WERI-Rb-1 (cell line): ENCODE measurements at regions not wholly inside any gene's neighbourhood (a gene's known extent, or its start where the extent isn't known, plus 50 kb on each side); places are given as distances from the start of the nearest gene placed in this dataset.
A peak's percentile ranks its signal among the peaks of the same experiment; 100 is the strongest.

Source experiments
- DNase-seq: peaks from one replicate; pipeline ENCODE4 v3.0.0-alpha.2; 2020
- H3K27ac ChIP-seq: fragments of 250-450 bp; sonication (Bioruptor Pico); 2 replicates; pipeline ENCODE4 v1.5.1; 2020; ENCODE audit warnings: mild to moderate bottlenecking, moderate library complexity
- H3K27me3 ChIP-seq: fragments of 250-450 bp; sonication (Bioruptor Pico); 2 replicates; pipeline ENCODE4 v1.5.1; 2021; ENCODE audit warnings: mild to moderate bottlenecking, low read depth, moderate library complexity; ENCODE audit not compliant: insufficient read depth, severe bottlenecking
- H3K36me3 ChIP-seq: fragments of 250-450 bp; sonication (Bioruptor Pico); 2 replicates; pipeline ENCODE4 v1.5.1; 2020; ENCODE audit warnings: mild to moderate bottlenecking, moderate library complexity
- H3K4me3 ChIP-seq: 2 replicates; pipeline ENCODE4 v1.5.1; 2011; ENCODE audit warnings: low read depth, mild to moderate bottlenecking, control low read depth, low read length
- H3K9me3 ChIP-seq: fragments of 250-450 bp; sonication (Bioruptor Pico); 2 replicates; pipeline ENCODE4 v1.5.1; 2021; ENCODE audit warnings: mild to moderate bottlenecking, moderate library complexity; ENCODE audit not compliant: severe bottlenecking
- CTCF ChIP-seq: IDR thresholded peaks from 2 replicates; pipeline ENCODE4 v1.5.1; 2011; ENCODE audit warnings: low read depth, mild to moderate bottlenecking, control low read depth, inconsistent platforms, low read length

GRCh38 chr15:97210277-97210676 lies 750.2 kb upstream of the ARRDC4 start:
- DNase-seq: no peak
- H3K27ac ChIP-seq: no peak overlapping the region

GRCh38 chr15:97215629-97216028 lies 744.9 kb upstream of the ARRDC4 start:
- H3K27me3 ChIP-seq: peaks cover 39% of the 10 kb centered on the region
- H3K4me3 ChIP-seq: no peak overlapping the region
- no peak overlapping the region for H3K27ac ChIP-seq
- no peaks in the 10 kb centered on the region for H3K36me3 ChIP-seq
- no peaks in the 10 kb centered on the region for H3K9me3 ChIP-seq
- DNase-seq: no peak
- TF ChIP-seq CTCF: no peak

More at GRCh38 chr15:97210277-97210676, 750.2 kb upstream of the ARRDC4 start:
- no peaks in the 10 kb centered on the region for H3K36me3 ChIP-seq
- peaks cover 19% of the 10 kb centered on the region for H3K27me3 ChIP-seq
- H3K9me3 ChIP-seq: no peaks in the 10 kb centered on the region
- no peak overlapping the region for H3K4me3 ChIP-seq
- TF ChIP-seq CTCF: no peak

- no peak overlapping the region for H3K4me3 ChIP-seq
- no peaks in the 10 kb centered on the region for H3K36me3 ChIP-seq
- peaks cover 5% of the 10 kb centered on the region for H3K9me3 ChIP-seq
- peaks cover 34% of the 10 kb centered on the region for H3K27me3 ChIP-seq
- no peak for TF ChIP-seq CTCF
- no peak for DNase-seq
- no peak overlapping the region for H3K27ac ChIP-seq
These were observed 736.3 kb upstream of the ARRDC4 start for GRCh38 chr15:97224191-97224641.

- Histone ChIP-seq H3K4me3 (no peak overlapping the region), H3K9me3 (peaks cover 4% of the 10 kb centered on the region), H3K27me3 (peaks cover 59% of the 10 kb centered on the region), H3K36me3 (no peaks in the 10 kb centered on the region), H3K27ac (no peak overlapping the region)
- TF ChIP-seq CTCF: peak; percentile 68
- peak; percentile 31 for DNase-seq
These were observed 725.5 kb upstream of the ARRDC4 start for GRCh38 chr15:97234851-97235610.

GRCh38 chr15:97235611-97235985 lies 724.9 kb upstream of the ARRDC4 start:
- H3K27me3 ChIP-seq: peaks cover 60% of the 10 kb centered on the region
- H3K27ac ChIP-seq: no peak overlapping the region
- no peak for DNase-seq
- no peak overlapping the region for H3K4me3 ChIP-seq
- no peaks in the 10 kb centered on the region for H3K36me3 ChIP-seq
- H3K9me3 ChIP-seq: peaks cover 4% of the 10 kb centered on the region
- no peak for TF ChIP-seq CTCF

GRCh38 chr15:97236140-97236539 lies 724.4 kb upstream of the ARRDC4 start:
- no peak for TF ChIP-seq CTCF
- H3K36me3 ChIP-seq: no peaks in the 10 kb centered on the region
- H3K27me3 ChIP-seq: peaks cover 60% of the 10 kb centered on the region
- peaks cover 4% of the 10 kb centered on the region for H3K9me3 ChIP-seq
- no peak overlapping the region for H3K4me3 ChIP-seq
- H3K27ac ChIP-seq: no peak overlapping the region
- no peak for DNase-seq
